Liver (tissue), 7 donors: ENCODE measurements at regions not wholly inside any gene's neighbourhood (a gene's known extent, or its start where the extent isn't known, plus 50 kb on each side); places are given as distances from the start of the nearest gene placed in this dataset.
A peak's percentile ranks its signal among the peaks of the same experiment; 100 is the strongest.

Source experiments
- DNase-seq: peaks from one replicate; pipeline ENCODE4 v3.0.0-alpha.2; 2017; ENCODE audit warnings: low spot score
- H3K27ac ChIP-seq, 2 donors: one replicate each; pipeline ENCODE4 v1.7.0; 2013; ENCODE audit warnings: inconsistent platforms in 2 of 2, low read length in 2 of 2, control low read depth in 1 of 2, low read depth in 1 of 2, mild to moderate bottlenecking in 1 of 2
- H3K27me3 ChIP-seq, 4 donors: one replicate each; pipeline versions ENCODE4 v1.6.1 to v1.7.0; 2013; ENCODE audit warnings: low read length in 3 of 4, inconsistent platforms in 1 of 4, mild to moderate bottlenecking in 1 of 4, moderate library complexity in 1 of 4; ENCODE audit not compliant: control insufficient read depth in 4 of 4, insufficient read depth in 4 of 4
- H3K36me3 ChIP-seq, 4 donors: one replicate each; pipeline versions ENCODE4 v1.6.1 to v1.7.0; 2013; ENCODE audit warnings: low read length in 3 of 4, mild to moderate bottlenecking in 3 of 4, low read depth in 1 of 4, moderate library complexity in 1 of 4; ENCODE audit not compliant: control insufficient read depth in 4 of 4, insufficient read depth in 3 of 4
- H3K4me1 ChIP-seq, 4 donors: one replicate each; pipeline versions ENCODE4 v1.6.1 to v1.7.0; 2013; ENCODE audit warnings: low read length in 3 of 4, mild to moderate bottlenecking in 3 of 4, moderate library complexity in 1 of 4; ENCODE audit not compliant: control insufficient read depth in 4 of 4, insufficient read depth in 4 of 4
- H3K4me3 ChIP-seq, 3 donors: one replicate each; pipeline versions ENCODE4 v1.6.1 to v1.7.0; 2013; ENCODE audit warnings: low read length in 3 of 3, control low read depth in 1 of 3, low read depth in 1 of 3, mild to moderate bottlenecking in 1 of 3
- H3K9ac ChIP-seq, 2 donors: one replicate each; pipeline ENCODE4 v1.7.0; 2013; ENCODE audit warnings: low read length in 2 of 2, mild to moderate bottlenecking in 2 of 2, moderate library complexity in 2 of 2, control low read depth in 1 of 2, low read depth in 1 of 2
- H3K9me3 ChIP-seq, 4 donors: one replicate each; pipeline versions ENCODE4 v1.6.1 to v1.7.0; 2013; ENCODE audit warnings: low read length in 3 of 4; ENCODE audit not compliant: control insufficient read depth in 4 of 4
- FOXA1 ChIP-seq: IDR thresholded peaks from 2 replicates; pipeline ENCODE4 v1.6.1; 2016; ENCODE audit warnings: antibody characterized with exemption
- FOXA2 ChIP-seq: IDR thresholded peaks from 2 replicates; pipeline ENCODE4 v1.6.1; 2016; ENCODE audit warnings: antibody characterized with exemption
- HNF4A ChIP-seq, 2 donors: conservative IDR thresholded peaks; 2 replicates each; pipeline ENCODE4 v1.6.1; 2016; ENCODE audit warnings: antibody characterized with exemption in 2 of 2, mild to moderate bottlenecking in 2 of 2
- MAX ChIP-seq: IDR thresholded peaks from 2 replicates; pipeline ENCODE4 v1.6.1; 2016; ENCODE audit warnings: antibody characterized with exemption
- NR2F2 ChIP-seq: IDR thresholded peaks from 2 replicates; pipeline ENCODE4 v1.6.1; 2016; ENCODE audit warnings: antibody characterized with exemption
- RXRA ChIP-seq, 2 donors: IDR thresholded peaks; 2 replicates each; pipeline ENCODE4 v1.6.1; 2017 to 2018; ENCODE audit warnings: antibody characterized with exemption in 2 of 2, mild to moderate bottlenecking in 1 of 2
- ZBTB33 ChIP-seq: IDR thresholded peaks from 2 replicates; pipeline ENCODE4 v1.6.1; 2016; ENCODE audit warnings: antibody characterized with exemption
- WGBS: extraction: QIAGEN DNeasy Blood & Tissue Kit; methylation state at CpG from one replicate; pipeline ENCODE4 v1.1.7; 2013; 5-methylcytosine and 5-hydroxymethylcytosine counted together
- donor health status: healthy.
- donor health status: healthy.
- donor health status: healthy.
- donor health status: healthy.

- WGBS = 96% methylated on average over 4 of the region's 4 CpGs
- H3K4me3 ChIP-seq = no peak overlapping the region
- H3K27me3 ChIP-seq = no peaks in the 10 kb centered on the region
- H3K36me3 ChIP-seq = no peaks in the 10 kb centered on the region
- no peak for DNase-seq
- no peak for TF ChIP-seq FOXA1
- no peak for TF ChIP-seq NR2F2
- no peak for TF ChIP-seq FOXA2
- TF ChIP-seq RXRA (IDR thresholded peaks at IDR 0.05) = no peak
- TF ChIP-seq MAX = no peak
- TF ChIP-seq ZBTB33 = no peak
- H3K4me1 ChIP-seq = peaks cover 0 to 12% (median 9%) of the 10 kb centered on the region in 4 donors
- H3K9ac ChIP-seq = no peak overlapping the region
- no peak overlapping the region for H3K27ac ChIP-seq
- peaks cover 0 to 5% (median 0%) of the 10 kb centered on the region in 4 donors for H3K9me3 ChIP-seq
Observed at GRCh38 chr2:111711270-111711669, 172.7 kb downstream of the ANAPC1 start.

GRCh38 chr2:111712361-111712760 is 171.6 kb downstream of the ANAPC1 start:
- Histone ChIP-seq H3K36me3 (no peaks in the 10 kb centered on the region), H3K27ac (no peak overlapping the region), H3K9me3 (peaks cover 0 to 5% (median 0%) of the 10 kb centered on the region in 4 donors), H3K4me3 (no peak overlapping the region), H3K4me1 (peaks cover 0 to 12% (median 5%) of the 10 kb centered on the region in 4 donors), H3K27me3 (no peaks in the 10 kb centered on the region), H3K9ac (no peak overlapping the region)
- TF ChIP-seq RXRA (IDR thresholded peaks at IDR 0.05) (peak in 1 of 2 donors; percentile 37), ZBTB33 (no peak), HNF4A (conservative IDR thresholded peaks at IDR 0.05) (peak in 1 of 2 donors; percentile 21)
- 78% methylated on average over 7 of the region's 7 CpGs for WGBS
- no peak for DNase-seq

GRCh38 chr2:111712940-111713515 is 171.0 kb downstream of the ANAPC1 start:
- Histone ChIP-seq H3K27ac (no peak overlapping the region), H3K9me3 (peaks cover 0 to 5% (median 0%) of the 10 kb centered on the region in 4 donors), H3K27me3 (no peaks in the 10 kb centered on the region), H3K4me3 (no peak overlapping the region), H3K36me3 (no peaks in the 10 kb centered on the region), H3K9ac (no peak overlapping the region), H3K4me1 (peaks cover 0 to 9% (median 5%) of the 10 kb centered on the region in 4 donors)
- WGBS = 96% methylated on average over 5 of the region's 5 CpGs
- no peak for DNase-seq
- no peak for TF ChIP-seq FOXA1
